ENCODE measurements at regions not wholly inside any gene's neighbourhood (a gene's known extent, or its start where the extent isn't known, plus 50 kb on each side); places are given as distances from the start of the nearest gene placed in this dataset.

- no peak overlapping the region for H3K4me3 ChIP-seq (replicated peaks in 1 of 2; ENCODE audit: low read depth in 2 of 2, low read length in 2 of 2)
- no peak for TF ChIP-seq CTCF (IDR thresholded peaks at IDR 0.05; ENCODE audit: low read depth, low read length)
- no peak for DNase-seq (ENCODE audit: low read depth in 2 of 2)
These were observed 503.4 kb downstream of the PLXNA4 start for GRCh38 chr7:132072873-132073272.

- no peak for DNase-seq (ENCODE audit: low read depth in 2 of 2)
- no peak for TF ChIP-seq CTCF (IDR thresholded peaks at IDR 0.05; ENCODE audit: low read depth, low read length)
- H3K4me3 ChIP-seq (replicated peaks in 1 of 2; ENCODE audit: low read depth in 2 of 2, low read length in 2 of 2) = no peak overlapping the region
These were observed 504.1 kb downstream of the PLXNA4 start for GRCh38 chr7:132072165-132072564.

- H3K4me3 ChIP-seq (replicated peaks in 1 of 2; ENCODE audit: low read depth in 2 of 2, low read length in 2 of 2) = no peak overlapping the region
- DNase-seq (ENCODE audit: low read depth in 2 of 2) = no peak
- TF ChIP-seq CTCF (IDR thresholded peaks at IDR 0.05; ENCODE audit: low read depth, low read length) = no peak
These were observed 507.0 kb downstream of the PLXNA4 start for GRCh38 chr7:132069306-132069705.

- DNase-seq (ENCODE audit: low read depth in 2 of 2) = peak; percentile 38 to 51
- no peak overlapping the region for H3K4me3 ChIP-seq (replicated peaks in 1 of 2; ENCODE audit: low read depth in 2 of 2, low read length in 2 of 2)
- TF ChIP-seq CTCF (IDR thresholded peaks at IDR 0.05; ENCODE audit: low read depth, low read length) = no peak
These were observed 509.5 kb downstream of the PLXNA4 start for GRCh38 chr7:132066761-132067171.

- no peak overlapping the region for H3K4me3 ChIP-seq (replicated peaks in 1 of 2; ENCODE audit: low read depth in 2 of 2, low read length in 2 of 2)
- DNase-seq (ENCODE audit: low read depth in 2 of 2) = peak in 1 of 2 donors; percentile 10
- no peak for TF ChIP-seq CTCF (IDR thresholded peaks at IDR 0.05; ENCODE audit: low read depth, low read length)
These were observed 509.7 kb upstream of the PODXL start for GRCh38 chr7:132065989-132066603.

- no peak overlapping the region for H3K4me3 ChIP-seq (replicated peaks in 1 of 2; ENCODE audit: low read depth in 2 of 2, low read length in 2 of 2)
- no peak for TF ChIP-seq CTCF (IDR thresholded peaks at IDR 0.05; ENCODE audit: low read depth, low read length)
- peak; percentile 95 to 96 for DNase-seq (ENCODE audit: low read depth in 2 of 2)
These were observed 509.0 kb upstream of the PODXL start for GRCh38 chr7:132065193-132065988.

Measured in cardiac fibroblast (primary cell).